GM21786 (cell line): ENCODE measurements at regions not wholly inside any gene's neighbourhood (a gene's known extent, or its start where the extent isn't known, plus 50 kb on each side); places are given as distances from the start of the nearest gene placed in this dataset.
"Not testable (repeated sequence)": the region's sequence is repeated elsewhere in the genome, so short reads cannot be mapped to it uniquely, and the experiment has no call there.

ENCODE experiments used
- ATAC-seq: cut with Tn5 transposase; IDR thresholded peaks from one replicate; pipeline ENCODE4 v1.9.1; 2021; ENCODE audit not compliant: unreplicated experiment

- not testable (repeated sequence) for ATAC-seq
These were observed 362.1 kb downstream of the TYW1 start for GRCh38 chr7:67358738-67359137.

- ATAC-seq, result no peak
These were observed 363.3 kb downstream of the TYW1 start for GRCh38 chr7:67359900-67360299.

DNA sequence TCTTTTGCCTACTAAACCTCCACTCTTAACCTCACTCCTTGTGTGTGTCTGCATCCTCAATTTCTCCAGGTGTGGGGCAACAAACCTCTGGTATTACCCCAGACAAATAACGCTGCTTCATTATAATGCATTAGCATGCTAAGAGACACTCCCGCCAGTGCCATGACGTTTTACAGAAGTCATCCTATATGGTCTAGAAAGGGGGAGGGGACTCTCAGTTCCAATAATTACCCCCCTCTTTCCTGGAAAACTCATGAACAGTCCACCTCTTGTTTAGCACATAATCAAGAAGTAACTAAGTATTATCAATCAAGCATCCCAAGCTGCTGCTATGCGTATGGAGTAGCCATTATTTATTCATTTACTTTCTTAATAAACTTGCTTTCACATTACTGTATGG is 364.5 kb downstream of the TYW1 start:
- ATAC-seq, result no peak

DNA sequence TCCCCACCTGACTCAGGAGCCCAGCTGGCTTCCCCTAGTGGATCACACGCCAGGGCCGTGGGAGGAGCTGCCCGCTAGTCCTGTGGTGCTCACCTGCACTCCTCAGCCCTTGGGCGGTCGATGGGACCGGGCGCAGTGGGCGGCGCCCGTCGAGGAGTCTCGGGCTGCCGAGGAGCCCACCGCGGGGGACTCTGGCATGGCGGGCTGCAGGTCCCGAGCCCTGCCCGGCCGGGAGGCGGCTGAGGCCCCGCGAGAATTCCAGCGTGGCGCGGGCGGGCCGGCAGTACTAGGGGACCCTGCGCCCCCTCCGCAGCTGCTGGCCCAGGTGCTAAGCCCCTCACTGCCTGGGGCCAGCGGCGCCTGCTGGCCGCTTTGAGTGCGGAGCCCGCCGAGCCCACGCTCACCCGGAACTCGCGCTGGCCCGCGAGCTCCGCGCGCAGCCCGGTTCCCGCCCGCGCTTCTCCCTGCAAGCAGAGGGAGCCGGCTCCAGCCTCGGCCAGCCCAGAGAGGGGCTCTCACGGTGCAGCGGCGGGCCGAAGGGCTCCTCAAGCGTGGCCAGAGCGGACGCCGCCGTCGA is 367.9 kb downstream of the TYW1 start:
- no peak for ATAC-seq

DNA sequence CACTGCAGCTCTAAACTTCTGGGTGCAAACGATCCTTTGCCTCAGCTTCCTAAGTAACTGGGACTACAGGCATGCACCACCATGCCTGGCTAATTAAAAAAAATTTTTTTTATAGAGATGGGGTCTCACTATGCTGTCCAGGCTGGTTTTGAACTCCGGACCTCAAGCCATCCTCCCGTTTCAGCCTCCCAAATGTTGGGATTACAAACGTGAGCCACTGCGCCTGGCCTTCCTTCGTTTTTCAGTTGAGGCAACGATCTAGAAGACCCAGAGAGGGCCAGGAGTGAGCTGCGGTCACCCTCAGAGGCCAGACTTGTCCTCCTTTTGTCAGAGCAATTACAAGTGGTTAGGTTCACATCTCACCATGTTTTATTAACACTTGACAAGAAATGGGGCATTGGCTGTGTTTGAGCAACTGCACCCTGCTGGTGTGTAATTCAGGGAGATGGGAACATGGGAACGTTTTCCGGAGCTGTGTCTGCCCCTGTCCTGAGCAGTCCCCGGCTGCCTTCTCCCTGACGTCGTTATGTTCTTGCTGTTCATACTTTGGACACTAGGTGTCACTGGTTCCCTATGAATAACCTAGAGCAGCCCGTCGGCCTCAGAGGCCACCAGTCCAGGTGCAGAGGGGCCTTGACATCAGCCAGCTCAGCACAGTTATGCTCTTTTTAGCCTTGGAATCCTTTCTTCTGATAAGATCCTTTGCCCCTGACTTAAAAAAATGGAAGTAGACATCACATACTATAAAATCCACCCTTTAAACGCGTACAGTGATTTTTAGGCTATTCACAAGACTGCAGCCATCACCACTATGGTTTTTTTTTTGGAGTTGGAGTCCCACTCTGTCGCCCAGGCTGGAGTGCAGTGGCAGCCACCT is 375.0 kb downstream of the TYW1 start:
- peak; percentile 94 for ATAC-seq

- not testable (repeated sequence) for ATAC-seq
These were observed 376.8 kb downstream of the TYW1 start for GRCh38 chr7:67373389-67373788.

GRCh38 chr7:67375427-67375826 is 378.8 kb downstream of the TYW1 start:
- ATAC-seq, result no peak

- peak; percentile 90 for ATAC-seq
These were observed 381.6 kb downstream of the TYW1 start for GRCh38 chr7:67377939-67378862.

- no peak for ATAC-seq
These were observed 383.7 kb downstream of the TYW1 start for GRCh38 chr7:67380326-67380725.

GRCh38 chr7:67380858-67381257 is 384.2 kb downstream of the TYW1 start:
- no peak for ATAC-seq

- ATAC-seq, result no peak
These were observed 391.2 kb downstream of the TYW1 start for GRCh38 chr7:67387851-67388250.

DNA sequence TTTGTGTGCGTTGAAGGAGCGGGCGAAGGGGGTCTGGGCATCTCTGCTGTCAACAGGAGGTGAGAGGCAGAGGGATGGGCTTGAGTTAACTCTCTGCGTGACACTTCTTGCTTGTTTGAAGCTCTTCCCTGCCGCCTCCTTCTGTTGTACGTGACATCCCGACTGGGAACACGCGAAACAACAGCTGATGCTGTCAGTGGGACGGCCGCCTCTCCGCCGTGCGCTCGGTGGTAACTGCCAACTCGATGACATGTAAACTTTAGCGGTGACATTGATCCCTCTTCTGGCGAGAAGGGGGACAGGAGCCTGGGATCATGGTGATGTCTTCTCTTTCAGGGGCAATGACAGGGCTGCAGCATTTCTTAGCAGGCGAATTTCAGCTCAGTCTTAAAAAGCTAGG is 394.5 kb downstream of the TYW1 start:
- no peak for ATAC-seq

GRCh38 chr7:67392596-67393438 is 396.2 kb downstream of the TYW1 start:
- no peak for ATAC-seq

DNA sequence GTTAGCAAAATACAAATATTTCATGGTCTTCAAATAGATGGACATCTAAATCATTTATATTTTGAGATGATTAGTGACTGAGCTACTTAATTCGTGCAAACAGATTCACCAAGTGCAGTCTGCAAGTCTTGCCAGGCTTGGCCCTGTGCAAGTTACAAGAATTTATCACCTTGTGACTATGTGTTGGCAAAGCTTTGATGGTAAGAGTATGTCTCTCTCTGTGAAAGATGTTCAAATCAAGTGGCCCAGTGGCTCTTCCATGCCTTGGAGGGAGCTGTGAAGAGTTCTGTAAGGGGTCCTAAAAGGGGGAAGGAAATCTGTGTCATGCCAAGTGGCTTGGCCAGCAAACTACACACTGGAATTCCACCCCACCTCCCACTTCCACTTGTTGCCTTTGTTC is 397.3 kb downstream of the TYW1 start:
- no peak for ATAC-seq

DNA sequence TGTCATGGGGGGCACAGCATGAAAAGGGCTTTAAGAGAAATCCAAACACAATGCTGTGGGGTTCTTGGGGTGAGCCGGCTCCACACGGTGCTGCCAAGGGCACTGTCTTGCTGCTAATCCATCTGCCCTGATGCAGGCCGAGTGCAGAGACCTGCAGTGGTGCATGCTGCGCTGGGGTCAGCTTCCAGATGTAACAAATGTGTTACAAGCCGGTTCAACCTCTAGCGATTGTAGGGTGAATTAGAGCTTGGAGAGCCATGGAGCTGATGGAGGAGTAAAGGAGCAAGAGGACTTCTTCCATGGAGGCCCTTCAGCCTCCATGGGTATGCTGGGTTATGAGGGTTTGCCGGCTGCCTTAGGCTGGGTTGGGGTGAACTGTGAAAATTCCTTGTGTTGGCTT is 402.3 kb downstream of the TYW1 start:
- ATAC-seq, result no peak

- no peak for ATAC-seq
These were observed 404.9 kb downstream of the TYW1 start for GRCh38 chr7:67401492-67401891.

DNA sequence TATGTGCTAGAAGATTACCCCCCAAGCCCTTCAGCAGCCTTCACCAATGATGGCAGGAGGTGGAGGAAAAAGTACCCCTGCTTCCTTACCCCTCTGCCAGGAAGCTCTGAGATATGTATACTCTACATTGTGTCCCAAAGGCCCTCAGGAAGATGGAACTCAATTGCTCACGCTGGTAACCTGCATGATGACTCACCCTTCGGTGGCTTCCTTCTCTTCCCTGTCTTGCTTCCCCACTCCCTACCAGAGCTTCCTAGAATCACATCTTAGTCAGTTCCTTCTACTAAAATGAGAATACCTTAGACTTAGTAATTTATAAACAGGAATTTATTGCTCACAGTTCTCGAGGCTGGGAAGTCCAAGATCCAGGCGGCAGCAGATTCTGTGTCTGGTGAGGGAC is 405.6 kb downstream of the TYW1 start:
- ATAC-seq, result no peak

GRCh38 chr7:67406976-67407375 is 410.3 kb downstream of the TYW1 start:
- ATAC-seq, result no peak

DNA sequence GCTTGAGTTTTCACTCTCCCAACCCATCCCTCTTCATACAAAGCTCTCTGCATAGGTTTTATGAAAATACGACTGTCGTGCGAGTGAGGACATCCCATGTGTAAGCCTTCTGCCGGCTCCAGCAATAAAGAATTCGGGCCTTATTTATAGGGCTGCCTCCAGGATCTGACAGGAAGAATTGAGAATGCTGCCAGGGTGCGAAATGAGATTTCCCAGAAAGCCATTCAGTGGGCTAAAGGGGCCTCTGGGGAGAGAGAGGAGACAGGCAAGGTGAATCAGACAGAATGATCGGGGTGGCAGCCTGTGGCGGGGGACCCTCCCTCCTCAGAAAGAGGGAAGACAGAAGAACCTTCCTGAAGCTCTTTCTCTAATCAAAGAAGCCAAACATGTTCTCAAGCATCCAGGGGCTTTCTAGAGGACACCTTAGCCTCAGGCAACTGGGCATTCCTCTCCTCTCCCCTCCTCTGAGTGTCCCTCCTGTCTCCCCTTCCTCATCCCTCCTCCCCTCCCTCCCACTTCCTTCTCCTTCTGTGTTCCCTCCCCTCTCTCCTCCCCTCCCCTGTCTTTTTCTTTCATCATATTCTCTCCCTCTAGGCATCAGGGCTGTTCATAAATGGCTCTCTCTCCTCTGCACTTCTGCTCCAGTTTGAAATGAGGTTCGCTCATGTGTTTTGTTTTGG is 410.9 kb downstream of the TYW1 start:
- ATAC-seq, result no peak

- ATAC-seq, result no peak
These were observed 411.5 kb downstream of the TYW1 start for GRCh38 chr7:67408109-67408508.
